Neuronal stem cell (in vitro differentiated cells): ENCODE measurements at regions not wholly inside any gene's neighbourhood (a gene's known extent, or its start where the extent isn't known, plus 50 kb on each side); places are given as distances from the start of the nearest gene placed in this dataset.
"Not testable (repeated sequence)": the region's sequence is repeated elsewhere in the genome, so short reads cannot be mapped to it uniquely, and the experiment has no call there.

Source experiments
- DNase-seq: peaks from one replicate; pipeline ENCODE4 v3.0.0-alpha.2; 2013; ENCODE audit warnings: low spot score
- H2AFZ ChIP-seq: one replicate; pipeline ENCODE4 v1.6.1; 2013; ENCODE audit warnings: mild to moderate bottlenecking, low read length, inconsistent platforms
- H2AK5ac ChIP-seq: 2 replicates; pipeline ENCODE4 v1.6.1; 2013; ENCODE audit warnings: low read depth, mild to moderate bottlenecking, inconsistent platforms, low read length, moderate library complexity, mixed read lengths
- H2BK120ac ChIP-seq: 2 replicates; pipeline ENCODE4 v1.6.1; 2013; ENCODE audit warnings: low read depth, mild to moderate bottlenecking, inconsistent platforms, low read length, moderate library complexity, mixed read lengths
- H2BK12ac ChIP-seq: one replicate; pipeline ENCODE4 v1.6.1; 2013; ENCODE audit warnings: low read length, inconsistent platforms
- H2BK15ac ChIP-seq: 2 replicates; pipeline ENCODE4 v1.6.1; 2013; ENCODE audit warnings: mild to moderate bottlenecking, low read length, inconsistent platforms, mixed read lengths
- H2BK5ac ChIP-seq: one replicate; pipeline ENCODE4 v1.6.1; 2013; ENCODE audit warnings: inconsistent platforms, mild to moderate bottlenecking, low read length, moderate library complexity
- H3K14ac ChIP-seq: one replicate; pipeline ENCODE4 v1.6.1; 2013; ENCODE audit warnings: low read length, inconsistent platforms
- H3K18ac ChIP-seq: 2 replicates; pipeline ENCODE4 v1.6.1; 2013; ENCODE audit warnings: low read length, inconsistent platforms
- H3K23ac ChIP-seq: 2 replicates; pipeline ENCODE4 v1.6.1; 2013; ENCODE audit warnings: low read depth, mild to moderate bottlenecking, mixed read lengths, low read length, inconsistent platforms; ENCODE audit not compliant: poor library complexity
- H3K27ac ChIP-seq: replicated peaks from 3 replicates; pipeline ENCODE4 v1.5.1; 2013; ENCODE audit warnings: low read length, inconsistent platforms
- H3K27me3 ChIP-seq, 3 experiments: 2 replicates each; pipeline ENCODE4 v1.6.1; 2013; ENCODE audit warnings: low read length in 3 of 3, mild to moderate bottlenecking in 2 of 3, inconsistent platforms in 1 of 3, low read depth in 1 of 3, mixed read lengths in 1 of 3, moderate library complexity in 1 of 3; ENCODE audit not compliant: control insufficient read depth in 3 of 3, insufficient read depth in 3 of 3
- H3K36me3 ChIP-seq, 2 donors: replicated peaks in 1 of 2; 2 replicates each; pipeline ENCODE4 v1.6.1; 2013; ENCODE audit warnings: low read length in 2 of 2; ENCODE audit not compliant: control insufficient read depth in 2 of 2, insufficient read depth in 2 of 2
- H3K4ac ChIP-seq: 2 replicates; pipeline ENCODE4 v1.6.1; 2013; ENCODE audit warnings: inconsistent platforms, mild to moderate bottlenecking, low read length, moderate library complexity
- H3K4me1 ChIP-seq, 2 donors: 1 replicate in 1 of 2; 2 replicates in 1 of 2; pipeline ENCODE4 v1.6.1; 2013; ENCODE audit warnings: low read length in 2 of 2, low read depth in 1 of 2; ENCODE audit not compliant: control insufficient read depth in 2 of 2, insufficient read depth in 1 of 2
- H3K4me2 ChIP-seq: one replicate; pipeline ENCODE4 v1.6.1; 2013; ENCODE audit warnings: mild to moderate bottlenecking, low read length, inconsistent platforms; ENCODE audit not compliant: insufficient read depth, poor library complexity, severe bottlenecking
- H3K4me3 ChIP-seq, 2 donors: 2 replicates each; pipeline ENCODE4 v1.5.1; 2013; ENCODE audit warnings: low read length in 2 of 2, mild to moderate bottlenecking in 2 of 2, inconsistent platforms in 1 of 2, moderate library complexity in 1 of 2
- H3K79me1 ChIP-seq: one replicate; pipeline ENCODE4 v1.6.1; 2013; ENCODE audit warnings: low read depth, mild to moderate bottlenecking, inconsistent platforms, low read length, moderate library complexity
- H3K9ac ChIP-seq: one replicate; pipeline ENCODE4 v1.6.1; 2013; ENCODE audit warnings: mild to moderate bottlenecking, low read depth, low read length, inconsistent platforms; ENCODE audit not compliant: poor library complexity
- H3K9me3 ChIP-seq, 2 donors: replicated peaks in 1 of 2; 2 replicates each; pipeline versions ENCODE3 to v1.6.1; 2013; ENCODE audit warnings: low read length in 2 of 2, mild to moderate bottlenecking in 2 of 2, inconsistent platforms in 1 of 2, low read depth in 1 of 2, mixed read lengths in 1 of 2, moderate library complexity in 1 of 2; ENCODE audit not compliant: control insufficient read depth in 2 of 2, insufficient read depth in 1 of 2
- H4K8ac ChIP-seq: one replicate; pipeline ENCODE4 v1.6.1; 2013; ENCODE audit warnings: low read depth, mild to moderate bottlenecking, inconsistent platforms, low read length, moderate library complexity
- H4K91ac ChIP-seq: one replicate; pipeline ENCODE4 v1.6.1; 2013; ENCODE audit warnings: low read length, low read depth, mild to moderate bottlenecking, inconsistent platforms; ENCODE audit not compliant: poor library complexity
- WGBS, 2 donors: extraction: QIAGEN DNeasy Blood & Tissue Kit; methylation state at CpG; one replicate each; pipeline ENCODE4 v1.1.7; 2013; ENCODE audit warnings: missing lambda C conversion rate in 2 of 2, mixed read lengths in 1 of 2; ENCODE audit not compliant: insufficient read length in 2 of 2, insufficient replicate concordance in 1 of 2; ENCODE audit errors: extremely low coverage in 2 of 2; 5-methylcytosine and 5-hydroxymethylcytosine counted together

- not testable (repeated sequence) for H2BK15ac ChIP-seq, H3K18ac ChIP-seq, H3K4me3 ChIP-seq, H3K9me3 ChIP-seq, H2AFZ ChIP-seq, H3K4me1 ChIP-seq, H3K27ac ChIP-seq, H3K14ac ChIP-seq, H3K4ac ChIP-seq, H3K9ac ChIP-seq, H2BK5ac ChIP-seq, H2BK120ac ChIP-seq, H3K36me3 ChIP-seq, H4K8ac ChIP-seq, H3K23ac ChIP-seq, H2BK12ac ChIP-seq, H2AK5ac ChIP-seq, H4K91ac ChIP-seq, DNase-seq, H3K79me1 ChIP-seq
- WGBS, 2 donors = no CpG with 5 or more reads among the region's 25 CpGs
- H3K4me2 ChIP-seq = peak overlapping the region; percentile 11
- peaks cover 1 to 24% (median 17%) of the 10 kb centered on the region in 3 experiments for H3K27me3 ChIP-seq
Measured at GRCh38 chr6:26749126-26749758, 89.7 kb upstream of the ZNF322 start.

GRCh38 chr6:26749759-26750126 lies 90.2 kb upstream of the ZNF322 start:
- not testable (repeated sequence) for H4K91ac ChIP-seq, H3K27ac ChIP-seq, H4K8ac ChIP-seq, H3K4me3 ChIP-seq, H2BK120ac ChIP-seq, H2AFZ ChIP-seq, H3K14ac ChIP-seq, H3K79me1 ChIP-seq, H3K23ac ChIP-seq, H2BK5ac ChIP-seq, H2BK15ac ChIP-seq, H3K4ac ChIP-seq, H2BK12ac ChIP-seq, H3K9ac ChIP-seq, H3K9me3 ChIP-seq, H3K4me1 ChIP-seq, DNase-seq, H3K36me3 ChIP-seq, H3K18ac ChIP-seq, H2AK5ac ChIP-seq
- H3K27me3 ChIP-seq = peaks cover 3 to 27% (median 22%) of the 10 kb centered on the region in 3 experiments
- no CpG with 5 or more reads among the region's 9 CpGs for WGBS, 2 donors
- peak overlapping the region; percentile 2 for H3K4me2 ChIP-seq

GRCh38 chr6:26754212-26754611 lies 94.7 kb upstream of the ZNF322 start:
- no peak overlapping the region for H2AFZ ChIP-seq
- no peak overlapping the region for H2BK12ac ChIP-seq
- no peak for DNase-seq
- no peak overlapping the region for H3K4ac ChIP-seq
- H3K79me1 ChIP-seq = no peaks in the 10 kb centered on the region
- H2BK15ac ChIP-seq = no peak overlapping the region
- H2BK120ac ChIP-seq = no peak overlapping the region
- H3K23ac ChIP-seq = no peak overlapping the region
- no peak overlapping the region for H3K14ac ChIP-seq
- no peak overlapping the region for H2BK5ac ChIP-seq
- no peak overlapping the region for H3K4me3 ChIP-seq
- no peak overlapping the region for H4K91ac ChIP-seq
- peak overlapping the region; percentile 52 for H3K4me2 ChIP-seq
- H2AK5ac ChIP-seq = no peak overlapping the region
- WGBS, 2 donors = no CpG with 5 or more reads among the region's 15 CpGs
- peaks cover 3 to 29% (median 20%) of the 10 kb centered on the region in 3 experiments for H3K27me3 ChIP-seq
- H3K18ac ChIP-seq = no peak overlapping the region
- no peaks in the 10 kb centered on the region for H3K9me3 ChIP-seq
- no peak overlapping the region for H4K8ac ChIP-seq
- peaks cover 0 to 1% of the 10 kb centered on the region in 2 donors for H3K4me1 ChIP-seq
- no peak overlapping the region for H3K27ac ChIP-seq
- no peak overlapping the region for H3K9ac ChIP-seq
- no peaks in the 10 kb centered on the region for H3K36me3 ChIP-seq

- H3K23ac ChIP-seq, H2BK15ac ChIP-seq, H3K4me1 ChIP-seq, H3K36me3 ChIP-seq, H2BK120ac ChIP-seq, H2BK12ac ChIP-seq, H3K79me1 ChIP-seq, H3K9me3 ChIP-seq, H3K27ac ChIP-seq, H3K18ac ChIP-seq, H3K9ac ChIP-seq, H4K91ac ChIP-seq, DNase-seq, H3K4ac ChIP-seq, H4K8ac ChIP-seq, H3K14ac ChIP-seq, H2AK5ac ChIP-seq, H2BK5ac ChIP-seq: not testable (repeated sequence)
- H2AFZ ChIP-seq = peak overlapping the region; percentile 53
- WGBS, 2 donors = no CpG with 5 or more reads among the region's 20 CpGs
- peaks cover 3 to 25% (median 18%) of the 10 kb centered on the region in 3 experiments for H3K27me3 ChIP-seq
- H3K4me3 ChIP-seq = peak overlapping the region; percentile 30 to 68
- H3K4me2 ChIP-seq = peak overlapping the region; percentile 52
Measured at GRCh38 chr6:26754801-26755200, 95.3 kb upstream of the ZNF322 start.
